ENCODE measurements at regions not wholly inside any gene's neighbourhood (a gene's known extent, or its start where the extent isn't known, plus 50 kb on each side); places are given as distances from the start of the nearest gene placed in this dataset.

- TF ChIP-seq CTCF (IDR thresholded peaks at IDR 0.05) (no peak), POLR2A (IDR thresholded peaks at IDR 0.05) (no peak)
These were observed 527.0 kb downstream of the TBC1D22A start for GRCh38 chr22:47289336-47289985.

Measured in heart left ventricle (tissue), 13 donors.